ENCODE measurements at regions not wholly inside any gene's neighbourhood (a gene's known extent, or its start where the extent isn't known, plus 50 kb on each side); places are given as distances from the start of the nearest gene placed in this dataset.

DNA sequence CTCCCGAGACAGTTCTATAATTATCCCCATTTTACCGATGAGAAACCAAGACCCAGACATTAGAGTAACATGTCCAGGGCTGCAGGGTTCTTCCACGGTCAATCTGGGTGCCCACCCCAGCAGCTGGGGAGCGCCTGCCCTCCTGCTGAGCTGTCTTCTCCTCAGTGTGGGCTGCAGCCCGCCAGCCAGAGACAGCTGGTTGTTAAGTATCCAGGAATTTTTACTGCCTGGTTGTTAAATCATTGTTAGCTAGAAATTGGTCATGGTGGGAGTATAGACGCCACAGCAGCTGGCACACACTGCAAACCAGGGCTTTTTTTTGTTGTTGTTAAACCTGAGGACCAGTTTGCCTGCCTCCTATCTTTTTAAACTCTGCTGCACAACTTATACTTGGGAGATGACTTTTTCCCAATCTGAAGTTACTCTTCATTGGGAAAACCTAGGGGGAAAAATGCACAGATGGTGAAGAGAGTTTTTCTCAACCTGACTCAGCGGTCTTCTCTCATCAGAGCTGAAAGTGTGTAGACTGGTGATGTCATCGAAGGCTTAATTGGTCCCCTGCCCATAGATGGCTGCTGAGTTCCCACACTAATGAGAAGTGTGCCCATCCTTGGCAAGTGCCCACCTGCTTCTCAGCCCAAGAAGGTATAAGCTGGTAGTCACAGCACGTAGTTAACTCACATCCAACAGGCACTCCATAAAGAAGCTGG, 208.6 kb downstream of the DRD1 start:
- no peak overlapping the region for H3K4me3 ChIP-seq (ENCODE audit: low read length)
- no peak for DNase-seq (ENCODE audit: low read depth)
- TF ChIP-seq CTCF (conservative IDR thresholded peaks at IDR 0.05; ENCODE audit: low read depth, low read length), result no peak

- DNase-seq (ENCODE audit: low read depth), result no peak
- no peak overlapping the region for H3K4me3 ChIP-seq (ENCODE audit: low read length)
- no peak for TF ChIP-seq CTCF (conservative IDR thresholded peaks at IDR 0.05; ENCODE audit: low read depth, low read length)
These were observed 213.7 kb downstream of the DRD1 start for GRCh38 chr5:175230299-175230698.

DNA sequence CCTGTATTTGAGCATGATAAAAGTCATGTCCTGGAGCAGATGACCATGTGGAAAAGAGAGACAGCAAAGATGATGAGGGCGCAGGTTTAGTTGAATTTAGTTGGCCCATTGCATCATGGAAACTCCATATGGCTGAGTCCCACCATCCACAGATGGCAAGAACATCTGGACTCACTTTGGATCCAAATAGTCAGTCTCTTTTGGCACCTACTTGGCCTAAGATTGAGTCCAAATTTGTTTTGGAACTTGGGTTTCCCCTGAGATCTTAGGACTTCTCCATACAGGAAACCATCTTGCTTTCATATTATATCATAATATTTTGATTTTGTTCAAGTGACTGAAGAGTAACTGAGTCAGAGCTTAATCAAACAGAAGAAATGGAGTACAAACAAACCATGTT, 217.5 kb downstream of the DRD1 start:
- DNase-seq (ENCODE audit: low read depth), result no peak
- no peak overlapping the region for H3K4me3 ChIP-seq (ENCODE audit: low read length)
- TF ChIP-seq CTCF (conservative IDR thresholded peaks at IDR 0.05; ENCODE audit: low read depth, low read length), result no peak

DNA sequence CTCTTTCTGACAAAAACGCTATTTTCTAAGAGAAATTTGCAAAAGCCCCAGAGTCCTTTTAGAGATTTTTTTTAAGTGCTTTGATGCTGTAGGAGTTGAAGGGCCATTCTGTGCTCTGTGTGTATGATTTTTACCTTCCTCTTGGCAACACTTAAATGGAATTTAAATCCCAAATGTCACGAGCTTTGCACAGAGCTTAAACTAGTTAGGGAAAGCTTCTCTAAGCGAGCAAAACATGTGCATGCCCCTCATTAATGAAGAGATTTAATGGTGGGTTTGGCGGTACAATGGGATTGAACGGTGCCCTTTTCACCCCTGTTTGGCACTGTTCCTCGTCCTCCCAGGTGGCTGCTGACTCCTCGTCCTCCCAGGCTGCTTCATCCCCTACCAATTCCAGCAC, 220.7 kb downstream of the DRD1 start:
- no peak overlapping the region for H3K4me3 ChIP-seq (ENCODE audit: low read length)
- TF ChIP-seq CTCF (conservative IDR thresholded peaks at IDR 0.05; ENCODE audit: low read depth, low read length), result no peak
- DNase-seq (ENCODE audit: low read depth), result peak; percentile 87

DNA sequence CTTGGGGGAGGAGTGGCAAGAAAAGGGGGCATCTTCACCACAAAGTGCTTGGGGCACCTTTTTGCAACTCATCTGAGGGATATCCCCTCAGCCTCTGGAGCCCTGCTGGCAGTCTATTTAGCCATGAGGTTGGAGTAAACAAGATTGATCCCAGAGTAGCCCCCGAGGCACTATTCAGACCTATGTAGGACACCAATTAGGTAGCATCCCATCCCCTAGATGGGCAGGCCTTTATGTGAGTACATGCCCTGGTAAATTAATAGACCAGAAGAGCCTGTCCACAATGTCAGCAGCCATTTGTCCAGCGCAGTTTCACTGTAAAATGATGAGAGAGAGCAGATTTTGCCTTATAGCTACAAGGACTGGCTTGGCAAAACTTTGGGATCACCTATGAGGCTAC, 221.4 kb downstream of the DRD1 start:
- DNase-seq (ENCODE audit: low read depth), result no peak
- no peak for TF ChIP-seq CTCF (conservative IDR thresholded peaks at IDR 0.05; ENCODE audit: low read depth, low read length)
- no peak overlapping the region for H3K4me3 ChIP-seq (ENCODE audit: low read length)

- no peak for DNase-seq (ENCODE audit: low read depth)
- no peak for TF ChIP-seq CTCF (conservative IDR thresholded peaks at IDR 0.05; ENCODE audit: low read depth, low read length)
- H3K4me3 ChIP-seq (ENCODE audit: low read length), result no peak overlapping the region
These were observed 223.4 kb downstream of the DRD1 start for GRCh38 chr5:175220549-175220948.

- DNase-seq (ENCODE audit: low read depth), result no peak
- TF ChIP-seq CTCF (conservative IDR thresholded peaks at IDR 0.05; ENCODE audit: low read depth, low read length), result no peak
- no peak overlapping the region for H3K4me3 ChIP-seq (ENCODE audit: low read length)
These were observed 224.6 kb downstream of the DRD1 start for GRCh38 chr5:175219366-175219765.
